ENCODE measurements at regions not wholly inside any gene's neighbourhood (a gene's known extent, or its start where the extent isn't known, plus 50 kb on each side); places are given as distances from the start of the nearest gene placed in this dataset.
"Not testable (repeated sequence)": the region's sequence is repeated elsewhere in the genome, so short reads cannot be mapped to it uniquely, and the experiment has no call there.

GRCh38 chr7:83271212-83272099, 108.8 kb upstream of the PCLO start:
- Histone ChIP-seq H3K9ac (ENCODE audit: low read length in 3 of 3) (no peak overlapping the region), H3K27me3 (ENCODE audit: control insufficient read depth, insufficient read depth, low read length) (no peaks in the 10 kb centered on the region), H3K36me3 (ENCODE audit: control insufficient read depth in 2 of 3, insufficient read depth in 3 of 3, low read length in 3 of 3) (no peaks in the 10 kb centered on the region), H3K27ac (ENCODE audit: low read depth in 2 of 2, low read length in 2 of 2) (no peak overlapping the region), H3K4me1 (ENCODE audit: control insufficient read depth in 2 of 3, insufficient read depth in 2 of 3, low read depth in 1 of 3, low read length in 3 of 3) (no peaks in the 10 kb centered on the region), H3K4me3 (ENCODE audit: low read length in 3 of 3) (no peak overlapping the region), H3K9me3 (ENCODE audit: control insufficient read depth in 2 of 3, insufficient read depth in 1 of 3, low read length in 3 of 3) (no peaks in the 10 kb centered on the region)
- FAIRE-seq: peak; percentile 41
- peak in 2 of 5 donors; percentile 64 to 69 for DNase-seq
- intact Hi-C loops (cut with DNase I): no loop called here
- TF ChIP-seq CTCF (IDR thresholded peaks at IDR 0.05; ENCODE audit: borderline replicate concordance, extremely low read depth, insufficient read depth): peak; percentile 49

- DNase-seq (no peak), FAIRE-seq (no peak)
- Histone ChIP-seq H3K4me3 (ENCODE audit: low read length in 3 of 3) (no peak overlapping the region), H3K27ac (ENCODE audit: low read depth in 2 of 2, low read length in 2 of 2) (no peak overlapping the region), H3K4me1 (ENCODE audit: control insufficient read depth in 2 of 3, insufficient read depth in 2 of 3, low read depth in 1 of 3, low read length in 3 of 3) (no peaks in the 10 kb centered on the region), H3K27me3 (ENCODE audit: control insufficient read depth, insufficient read depth, low read length) (no peaks in the 10 kb centered on the region), H3K9ac (ENCODE audit: low read length in 3 of 3) (no peak overlapping the region), H3K9me3 (ENCODE audit: control insufficient read depth in 2 of 3, insufficient read depth in 1 of 3, low read length in 3 of 3) (no peaks in the 10 kb centered on the region), H3K36me3 (ENCODE audit: control insufficient read depth in 2 of 3, insufficient read depth in 3 of 3, low read length in 3 of 3) (no peaks in the 10 kb centered on the region)
- no peak for TF ChIP-seq CTCF (IDR thresholded peaks at IDR 0.05; ENCODE audit: borderline replicate concordance, extremely low read depth, insufficient read depth)
- intact Hi-C loops (cut with DNase I): no loop called here
These were observed 107.7 kb upstream of the PCLO start for GRCh38 chr7:83270407-83270806.

- no peak for TF ChIP-seq CTCF (IDR thresholded peaks at IDR 0.05; ENCODE audit: borderline replicate concordance, extremely low read depth, insufficient read depth)
- FAIRE-seq (no peak), DNase-seq (peak in 3 of 5 donors; percentile 47 to 89 (median 81))
- peak overlapping the region in 1 of 2 donors; percentile 8 for H3K27ac ChIP-seq (ENCODE audit: low read depth in 2 of 2, low read length in 2 of 2)
- H3K9ac ChIP-seq (ENCODE audit: low read length in 3 of 3): no peak overlapping the region
- no peaks in the 10 kb centered on the region for H3K27me3 ChIP-seq (ENCODE audit: control insufficient read depth, insufficient read depth, low read length)
- H3K9me3 ChIP-seq (ENCODE audit: control insufficient read depth in 2 of 3, insufficient read depth in 1 of 3, low read length in 3 of 3): no peaks in the 10 kb centered on the region
- no peaks in the 10 kb centered on the region for H3K4me1 ChIP-seq (ENCODE audit: control insufficient read depth in 2 of 3, insufficient read depth in 2 of 3, low read depth in 1 of 3, low read length in 3 of 3)
- H3K36me3 ChIP-seq (ENCODE audit: control insufficient read depth in 2 of 3, insufficient read depth in 3 of 3, low read length in 3 of 3): no peaks in the 10 kb centered on the region
- H3K4me3 ChIP-seq (ENCODE audit: low read length in 3 of 3): no peak overlapping the region
- intact Hi-C loops (cut with DNase I): no loop called here
These were observed 104.5 kb upstream of the PCLO start for GRCh38 chr7:83267141-83267631.

GRCh38 chr7:83263442-83264034, 100.9 kb upstream of the PCLO start:
- H3K4me1 ChIP-seq (ENCODE audit: control insufficient read depth in 2 of 3, insufficient read depth in 2 of 3, low read depth in 1 of 3, low read length in 3 of 3); H3K4me3 ChIP-seq (ENCODE audit: low read length in 3 of 3); H3K9ac ChIP-seq (ENCODE audit: low read length in 3 of 3); FAIRE-seq; DNase-seq; H3K27ac ChIP-seq (ENCODE audit: low read depth in 2 of 2, low read length in 2 of 2); H3K36me3 ChIP-seq (ENCODE audit: control insufficient read depth in 2 of 3, insufficient read depth in 3 of 3, low read length in 3 of 3); H3K27me3 ChIP-seq (ENCODE audit: control insufficient read depth, insufficient read depth, low read length); intact Hi-C loops (cut with DNase I); H3K9me3 ChIP-seq (ENCODE audit: control insufficient read depth in 2 of 3, insufficient read depth in 1 of 3, low read length in 3 of 3): not testable (repeated sequence)

All from kidney (tissue), 13 donors.